Astrocyte of the cerebellum (primary cell): ENCODE measurements at regions not wholly inside any gene's neighbourhood (a gene's known extent, or its start where the extent isn't known, plus 50 kb on each side); places are given as distances from the start of the nearest gene placed in this dataset.
A peak's percentile ranks its signal among the peaks of the same experiment; 100 is the strongest.

Experiments used
- DNase-seq: peaks from one replicate; pipeline ENCODE4 v3.0.0-alpha.2; 2011; ENCODE audit warnings: low read depth
- H3K4me3 ChIP-seq: 2 replicates; pipeline ENCODE4 v1.5.1; 2011; ENCODE audit warnings: mild to moderate bottlenecking, low read depth, low read length, moderate library complexity
- CTCF ChIP-seq: IDR thresholded peaks from 2 replicates; pipeline ENCODE4 v1.5.1; 2012; ENCODE audit warnings: low read length, low read depth, moderate library complexity, mild to moderate bottlenecking; ENCODE audit errors: missing control alignments
- in situ Hi-C: cut with HindIII; loops from 2 replicates; pipeline ENCODE4 v1.10.0; 2017; ENCODE audit warnings: low sequenced_read_pairs

- in situ Hi-C loops: loop anchor here (5.0 kb wide), 1 partner anchor 53 kb away; no protein-coding TSS in a partner anchor
Observed at GRCh38 chr1:221104596-221104995, 225.4 kb downstream of the HLX start.

GRCh38 chr1:221105578-221105977 is 226.3 kb downstream of the HLX start:
- no peak overlapping the region for H3K4me3 ChIP-seq
- DNase-seq: no peak
- TF ChIP-seq CTCF: no peak
- in situ Hi-C loops: no loop called here

More at GRCh38 chr1:221104596-221104995, 225.4 kb downstream of the HLX start:
- no peak for TF ChIP-seq CTCF
- no peak overlapping the region for H3K4me3 ChIP-seq
- DNase-seq: no peak

GRCh38 chr1:221106616-221107015 is 227.4 kb downstream of the HLX start:
- no peak for TF ChIP-seq CTCF
- in situ Hi-C loops: no loop called here
- no peak for DNase-seq
- H3K4me3 ChIP-seq: no peak overlapping the region

- DNase-seq: no peak
- TF ChIP-seq CTCF: no peak
- no peak overlapping the region for H3K4me3 ChIP-seq
- in situ Hi-C loops: no loop called here
Observed at GRCh38 chr1:221109930-221110329, 230.7 kb downstream of the HLX start.

- no peak overlapping the region for H3K4me3 ChIP-seq
- no peak for DNase-seq
- in situ Hi-C loops: loop anchor here (5.0 kb wide), 1 partner anchor 75 kb away; no protein-coding TSS in a partner anchor
- no peak for TF ChIP-seq CTCF
Observed at GRCh38 chr1:221117133-221117532, 237.9 kb downstream of the HLX start.

GRCh38 chr1:221117548-221117951 is 238.3 kb downstream of the HLX start:
- peak; percentile 81 for DNase-seq
- no peak for TF ChIP-seq CTCF
- in situ Hi-C loops: loop anchor here (5.0 kb wide), 1 partner anchor 75 kb away; no protein-coding TSS in a partner anchor
- no peak overlapping the region for H3K4me3 ChIP-seq
